ENCODE measurements at regions not wholly inside any gene's neighbourhood (a gene's known extent, or its start where the extent isn't known, plus 50 kb on each side); places are given as distances from the start of the nearest gene placed in this dataset.

- ChIA-PET POLR2A (no interaction called here), CTCF (no interaction called here)
- no peak for TF ChIP-seq CTCF (IDR thresholded peaks at IDR 0.05; ENCODE audit: control extremely low read depth, extremely low read depth, low read depth, missing control alignments)
- DNase-seq (ENCODE audit: extremely low spot score) = peak; percentile 35
These were observed 1630.1 kb upstream of the TENM4 start for GRCh38 chr11:81070948-81071347.

- DNase-seq (ENCODE audit: extremely low spot score) = no peak
- no peak for TF ChIP-seq CTCF (IDR thresholded peaks at IDR 0.05; ENCODE audit: control extremely low read depth, extremely low read depth, low read depth, missing control alignments)
- ChIA-PET CTCF (no interaction called here), POLR2A (no interaction called here)
These were observed 1618.5 kb upstream of the TENM4 start for GRCh38 chr11:81059356-81059755.

- CTCF ChIA-PET = no interaction called here
- no peak for TF ChIP-seq CTCF (IDR thresholded peaks at IDR 0.05; ENCODE audit: control extremely low read depth, extremely low read depth, low read depth, missing control alignments)
- POLR2A ChIA-PET = no interaction called here
- DNase-seq (ENCODE audit: extremely low spot score) = no peak
These were observed 1611.7 kb upstream of the TENM4 start for GRCh38 chr11:81052344-81053158.

GRCh38 chr11:81039916-81040524 is 1599.2 kb upstream of the TENM4 start:
- POLR2A ChIA-PET = no interaction called here
- CTCF ChIA-PET = interaction anchor here (1.6 kb wide), 1 partner anchor 63 kb away, joined by 4 read pairs; no protein-coding TSS in a partner anchor
- no peak for DNase-seq (ENCODE audit: extremely low spot score)
- no peak for TF ChIP-seq CTCF (IDR thresholded peaks at IDR 0.05; ENCODE audit: control extremely low read depth, extremely low read depth, low read depth, missing control alignments)

- no peak for TF ChIP-seq CTCF (IDR thresholded peaks at IDR 0.05; ENCODE audit: control extremely low read depth, extremely low read depth, low read depth, missing control alignments)
- DNase-seq (ENCODE audit: extremely low spot score) = no peak
- POLR2A ChIA-PET = no interaction called here
- CTCF ChIA-PET = no interaction called here
These were observed 1595.5 kb upstream of the TENM4 start for GRCh38 chr11:81036168-81036870.

DNA sequence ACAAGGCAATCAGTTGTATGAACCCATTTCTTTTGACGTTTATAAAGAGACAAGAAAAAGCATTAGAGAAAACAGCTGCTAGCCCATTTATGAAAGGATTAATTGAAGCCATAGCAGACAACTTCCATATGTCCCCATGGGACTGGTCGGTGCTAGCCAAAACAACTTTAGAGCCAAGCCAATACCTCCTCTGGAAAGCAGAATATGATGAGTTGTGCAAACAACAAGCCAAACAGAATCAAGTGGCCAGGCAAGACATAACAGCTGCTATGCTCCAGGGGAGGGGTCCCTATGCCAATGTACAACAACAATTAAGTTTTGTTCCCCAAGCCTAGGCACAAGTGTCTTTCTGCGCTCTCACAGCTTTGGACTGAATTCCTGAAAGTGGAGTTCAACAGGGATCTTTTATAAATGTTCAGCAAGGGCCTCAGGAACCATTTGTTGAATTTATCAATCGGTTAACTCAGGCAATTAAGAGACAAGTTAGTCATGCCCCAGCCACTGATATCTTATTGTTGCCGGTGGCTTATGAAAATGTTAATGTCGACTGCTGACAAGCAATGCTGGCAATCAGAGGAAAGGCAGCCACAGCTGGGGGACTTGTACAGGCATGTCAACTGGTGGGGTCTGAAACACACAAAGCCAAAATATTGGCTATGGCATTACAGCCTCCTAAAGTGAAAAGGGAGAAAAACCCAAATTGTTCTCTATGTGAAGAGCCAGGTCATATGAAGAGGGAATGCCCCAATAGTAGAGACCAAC is 1593.1 kb upstream of the TENM4 start:
- TF ChIP-seq CTCF (IDR thresholded peaks at IDR 0.05; ENCODE audit: control extremely low read depth, extremely low read depth, low read depth, missing control alignments) = no peak
- DNase-seq (ENCODE audit: extremely low spot score) = no peak
- POLR2A ChIA-PET = no interaction called here
- CTCF ChIA-PET = no interaction called here
